ENCODE measurements at regions not wholly inside any gene's neighbourhood (a gene's known extent, or its start where the extent isn't known, plus 50 kb on each side); places are given as distances from the start of the nearest gene placed in this dataset.

DNA sequence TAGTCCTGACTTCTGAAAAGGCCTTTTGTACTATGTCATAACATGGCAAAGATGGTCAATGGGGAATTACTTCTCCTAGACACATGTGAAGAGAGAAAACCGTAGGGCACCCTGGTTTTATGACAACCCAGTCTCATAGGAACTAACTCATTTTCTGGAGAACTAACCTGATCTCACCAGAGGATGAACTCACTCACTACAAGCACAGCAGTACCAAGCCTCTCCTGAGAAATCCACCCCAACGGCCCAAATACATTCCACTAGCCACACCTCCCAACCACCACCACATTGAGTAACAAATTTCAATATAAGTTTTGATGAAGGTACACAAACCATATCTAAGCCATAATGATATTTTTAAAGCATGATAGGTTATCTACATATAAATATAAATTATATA, 909.3 kb upstream of the CDH10 start:
- TF ChIP-seq, protein P1, sequence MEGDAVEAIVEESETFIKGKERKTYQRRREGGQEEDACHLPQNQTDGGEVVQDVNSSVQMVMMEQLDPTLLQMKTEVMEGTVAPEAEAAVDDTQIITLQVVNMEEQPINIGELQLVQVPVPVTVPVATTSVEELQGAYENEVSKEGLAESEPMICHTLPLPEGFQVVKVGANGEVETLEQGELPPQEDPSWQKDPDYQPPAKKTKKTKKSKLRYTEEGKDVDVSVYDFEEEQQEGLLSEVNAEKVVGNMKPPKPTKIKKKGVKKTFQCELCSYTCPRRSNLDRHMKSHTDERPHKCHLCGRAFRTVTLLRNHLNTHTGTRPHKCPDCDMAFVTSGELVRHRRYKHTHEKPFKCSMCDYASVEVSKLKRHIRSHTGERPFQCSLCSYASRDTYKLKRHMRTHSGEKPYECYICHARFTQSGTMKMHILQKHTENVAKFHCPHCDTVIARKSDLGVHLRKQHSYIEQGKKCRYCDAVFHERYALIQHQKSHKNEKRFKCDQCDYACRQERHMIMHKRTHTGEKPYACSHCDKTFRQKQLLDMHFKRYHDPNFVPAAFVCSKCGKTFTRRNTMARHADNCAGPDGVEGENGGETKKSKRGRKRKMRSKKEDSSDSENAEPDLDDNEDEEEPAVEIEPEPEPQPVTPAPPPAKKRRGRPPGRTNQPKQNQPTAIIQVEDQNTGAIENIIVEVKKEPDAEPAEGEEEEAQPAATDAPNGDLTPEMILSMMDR (IDR thresholded peaks at IDR 0.05 in 8 of 11, conservative IDR thresholded peaks at IDR 0.05 in 3 of 11) = no peak
- TF ChIP-seq POLR2A (IDR thresholded peaks at IDR 0.05) (no peak), POLR2AphosphoS5 (IDR thresholded peaks at IDR 0.05) (no peak)
